PC-9 (cell line): ENCODE measurements at regions not wholly inside any gene's neighbourhood (a gene's known extent, or its start where the extent isn't known, plus 50 kb on each side); places are given as distances from the start of the nearest gene placed in this dataset.
"Not testable (repeated sequence)": the region's sequence is repeated elsewhere in the genome, so short reads cannot be mapped to it uniquely, and the experiment has no call there.

ENCODE experiments used
- BruUV-seq: library from RNA; stranded (reverse); fragments of 400-500 nt; replicated peaks from 2 replicates; lab custom pipeline; 2021; lab: Mats Ljungman, UMichigan
- CTCF ChIA-PET: fragments of 300-600 bp; sonication (Branson Sonifier 250); formaldehyde crosslinking; loops from one replicate; lab custom pipeline; 2022; ENCODE audit warnings: antibody characterized with exemption; lab: Charles Lee
- POLR2A ChIA-PET: fragments of 300-600 bp; sonication (Branson Sonifier 250); formaldehyde crosslinking; loops from one replicate; lab custom pipeline; 2022; ENCODE audit warnings: antibody characterized with exemption; ENCODE audit not compliant: unreplicated experiment; lab: Charles Lee
- DNase-seq, 2 experiments: peaks; one replicate each; pipeline versions ENCODE4 v3.0.0 to v3.0.0-alpha.2; 2015 to 2022; ENCODE audit warnings: mixed read lengths in 1 of 2
- H2AFZ ChIP-seq: fragments of 200-600 bp; sonication (generic); 2 replicates; pipeline ENCODE4 v1.8.1; 2017; ENCODE audit warnings: antibody characterized with exemption
- H3F3A ChIP-seq: fragments of 200-600 bp; sonication (generic); 2 replicates; pipeline ENCODE4 v1.8.1; 2017; ENCODE audit warnings: antibody characterized with exemption, mild to moderate bottlenecking, low read depth; ENCODE audit not compliant: insufficient read depth
- H3K27ac ChIP-seq: fragments of 200-600 bp; sonication (generic); 2 replicates; pipeline ENCODE4 v1.6.1; 2016; ENCODE audit warnings: mixed run types
- H3K27me3 ChIP-seq: fragments of 200-600 bp; sonication (generic); 2 replicates; pipeline ENCODE4 v1.6.1; 2016; ENCODE audit warnings: low read depth, mixed run types; ENCODE audit not compliant: insufficient read depth
- H3K36me3 ChIP-seq: fragments of 200-600 bp; sonication (generic); 2 replicates; pipeline ENCODE4 v1.6.1; 2016; ENCODE audit warnings: low read depth, mixed run types
- H3K4me1 ChIP-seq: fragments of 200-600 bp; sonication (generic); replicated peaks from 2 replicates; pipeline ENCODE4 v1.6.1; 2016; ENCODE audit warnings: mixed run types; ENCODE audit not compliant: insufficient read depth
- H3K4me2 ChIP-seq: fragments of 200-600 bp; sonication (generic); 2 replicates; pipeline ENCODE4 v1.6.1; 2017; ENCODE audit warnings: mixed run types
- H3K4me3 ChIP-seq: fragments of 200-600 bp; sonication (generic); 2 replicates; pipeline ENCODE4 v1.6.1; 2016; ENCODE audit warnings: mixed run types
- H3K79me2 ChIP-seq: fragments of 200-600 bp; sonication (generic); 2 replicates; pipeline ENCODE4 v1.6.1; 2017; ENCODE audit warnings: low read depth, mixed run types
- H3K9me2 ChIP-seq: fragments of 200-600 bp; sonication (generic); 2 replicates; pipeline ENCODE4 v1.8.1; 2017; ENCODE audit warnings: mild to moderate bottlenecking; ENCODE audit not compliant: insufficient read depth
- H3K9me3 ChIP-seq: fragments of 200-600 bp; sonication (generic); 2 replicates; pipeline ENCODE4 v1.8.1; 2016; ENCODE audit warnings: low read depth; ENCODE audit not compliant: insufficient read depth
- H4K20me1 ChIP-seq: fragments of 200-600 bp; sonication (generic); 2 replicates; pipeline ENCODE4 v1.8.1; 2017; ENCODE audit not compliant: insufficient read depth
- CTCF ChIP-seq: fragments of 200-600 bp; sonication (generic); conservative IDR thresholded peaks from 2 replicates; pipeline ENCODE4 v1.6.1; 2017; ENCODE audit warnings: mixed run types, antibody characterized with exemption, mild to moderate bottlenecking, moderate library complexity
- EZH2 ChIP-seq: fragments of 200-600 bp; sonication (generic); IDR thresholded peaks from 2 replicates; pipeline ENCODE4 v1.8.0; 2017; ENCODE audit warnings: antibody characterized with exemption, low read depth
- intact Hi-C: fragments of 100-400 bp; cut with micrococcal nuclease; formaldehyde crosslinking; loops from one replicate; pipeline ENCODE4 v1.10.0; 2022; ENCODE audit not compliant: unreplicated experiment

- Histone ChIP-seq H3K4me3 (no peak overlapping the region), H3K4me2 (no peak overlapping the region), H3F3A (no peaks in the 10 kb centered on the region), H3K9me2 (no peaks in the 10 kb centered on the region), H3K4me1 (no peaks in the 10 kb centered on the region), H3K9me3 (no peaks in the 10 kb centered on the region), H3K79me2 (no peaks in the 10 kb centered on the region), H3K27ac (no peak overlapping the region), H3K27me3 (no peaks in the 10 kb centered on the region), H4K20me1 (no peaks in the 10 kb centered on the region), H2AFZ (no peak overlapping the region), H3K36me3 (no peaks in the 10 kb centered on the region)
- CTCF ChIA-PET, result no interaction called here
- no peak for TF ChIP-seq EZH2
- TF ChIP-seq CTCF, result no peak
- intact Hi-C loops, result no loop called here
- no peak for DNase-seq
- POLR2A ChIA-PET, result no interaction called here
- BruUV-seq, result no TSS peak
Measured at GRCh38 chr5:153372425-153373129, 117.9 kb upstream of the GRIA1 start.

GRCh38 chr5:153373130-153373498, 117.4 kb upstream of the GRIA1 start:
- Histone ChIP-seq H3K27ac (no peak overlapping the region), H3F3A (no peaks in the 10 kb centered on the region), H2AFZ (no peak overlapping the region), H4K20me1 (no peaks in the 10 kb centered on the region), H3K9me3 (no peaks in the 10 kb centered on the region), H3K79me2 (no peaks in the 10 kb centered on the region), H3K4me2 (no peak overlapping the region), H3K27me3 (no peaks in the 10 kb centered on the region), H3K4me3 (no peak overlapping the region), H3K9me2 (no peaks in the 10 kb centered on the region), H3K36me3 (no peaks in the 10 kb centered on the region), H3K4me1 (no peaks in the 10 kb centered on the region)
- intact Hi-C loops, result no loop called here
- CTCF ChIA-PET, result no interaction called here
- DNase-seq, result no peak
- TF ChIP-seq EZH2 (no peak), CTCF (no peak)
- no TSS peak for BruUV-seq
- POLR2A ChIA-PET, result no interaction called here

- DNase-seq, H4K20me1 ChIP-seq, H3K27me3 ChIP-seq, H3F3A ChIP-seq, H2AFZ ChIP-seq, POLR2A ChIA-PET, H3K4me3 ChIP-seq, H3K79me2 ChIP-seq, BruUV-seq, intact Hi-C loops, H3K36me3 ChIP-seq, H3K4me1 ChIP-seq, H3K9me3 ChIP-seq, H3K4me2 ChIP-seq, H3K27ac ChIP-seq, CTCF ChIA-PET, H3K9me2 ChIP-seq: not testable (repeated sequence)
Measured at GRCh38 chr5:153381630-153382029, 108.8 kb upstream of the GRIA1 start.

GRCh38 chr5:153390569-153390968, 99.9 kb upstream of the GRIA1 start:
- CTCF ChIA-PET, result no interaction called here
- TF ChIP-seq CTCF (no peak), EZH2 (no peak)
- BruUV-seq, result no TSS peak

More at GRCh38 chr5:153390569-153390968, 99.9 kb upstream of the GRIA1 start:
- Histone ChIP-seq H3K27me3 (no peaks in the 10 kb centered on the region), H3K79me2 (no peaks in the 10 kb centered on the region), H4K20me1 (no peaks in the 10 kb centered on the region), H3K27ac (no peak overlapping the region), H3K4me1 (no peaks in the 10 kb centered on the region), H3K4me2 (no peak overlapping the region), H3K9me2 (no peaks in the 10 kb centered on the region), H3K36me3 (no peaks in the 10 kb centered on the region), H3F3A (no peaks in the 10 kb centered on the region), H2AFZ (no peak overlapping the region), H3K9me3 (no peaks in the 10 kb centered on the region), H3K4me3 (no peak overlapping the region)
- intact Hi-C loops, result no loop called here
- DNase-seq, result no peak
- POLR2A ChIA-PET, result no interaction called here
